Left lung (tissue), 4 donors: ENCODE measurements at regions not wholly inside any gene's neighbourhood (a gene's known extent, or its start where the extent isn't known, plus 50 kb on each side); places are given as distances from the start of the nearest gene placed in this dataset.

ENCODE experiments used
- ATAC-seq: fragments of 200-7000 bp; cut with Tn5 transposase; one replicate; pipeline ENCODE4 v1.9.1; 2020; ENCODE audit warnings: moderate library complexity
- DNase-seq, 4 donors: peaks; one replicate each; pipeline ENCODE4 v3.0.0-alpha.2; 2013 to 2020
- H3K27ac ChIP-seq, 2 donors: fragments of 200-600 bp; sonication (generic) in 1 of 2; one replicate each; pipeline versions ENCODE4 v1.5.0 to v1.8.0; 2020 to 2021
- H3K27me3 ChIP-seq, 2 donors: fragments of 200-600 bp; sonication (generic) in 1 of 2; one replicate each; pipeline versions ENCODE4 v1.5.0 to v1.8.0; 2020 to 2021
- H3K36me3 ChIP-seq, 2 donors: fragments of 200-600 bp; sonication (generic) in 1 of 2; one replicate each; pipeline versions ENCODE4 v1.5.0 to v1.8.0; 2020 to 2021
- H3K4me1 ChIP-seq, 2 donors: fragments of 200-600 bp; one replicate each; pipeline ENCODE4 v1.8.0; 2021
- H3K4me3 ChIP-seq, 2 donors: fragments of 200-600 bp; sonication (generic) in 1 of 2; one replicate each; pipeline versions ENCODE4 v1.5.0 to v1.8.0; 2020 to 2021; ENCODE audit warnings: mild to moderate bottlenecking in 1 of 2
- H3K9me3 ChIP-seq, 2 donors: fragments of 200-600 bp; sonication (generic) in 1 of 2; one replicate each; pipeline versions ENCODE4 v1.5.0 to v1.8.0; 2020 to 2021
- intact Hi-C, 2 donors: fragments of 100-400 bp; cut with DNase I; formaldehyde crosslinking; loops; one replicate each; pipeline versions ENCODE4 v1.11.2 to v1.14.2; 2022
- TF ChIP-seq, protein P1 (sequence below), 2 donors: fragments of 200-600 bp; sonication (generic) in 1 of 2; IDR thresholded peaks; one replicate each; pipeline versions ENCODE4 v1.5.0 to v1.8.0; 2021; ENCODE audit warnings: antibody characterized with exemption in 2 of 2
- donor health status: DM: no; HTN: yes; CAD: no.
- donor health status: DM: no; HTN: no; CAD: no.

DNA sequence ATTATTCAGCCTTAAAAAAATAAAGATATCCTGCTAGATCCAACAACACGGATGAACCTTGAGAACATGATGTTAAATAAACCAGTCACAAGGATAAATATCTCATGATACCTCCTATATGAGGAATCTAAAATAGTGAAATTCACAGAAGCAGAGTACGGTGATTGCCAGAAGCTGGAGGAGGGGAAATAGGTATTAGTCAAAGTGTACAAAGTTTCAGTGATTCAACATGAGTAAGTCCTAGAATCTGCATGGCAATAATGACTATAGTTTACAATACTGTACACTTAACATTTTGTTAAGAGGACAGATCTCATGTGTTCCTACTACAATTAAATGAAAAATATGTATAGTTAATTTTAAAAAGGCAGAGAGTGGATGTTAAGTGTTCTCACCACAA is 206.6 kb upstream of the SLC10A2 start:
- Histone ChIP-seq H3K4me1 (no peaks in the 10 kb centered on the region), H3K4me3 (no peak overlapping the region), H3K9me3 (peaks cover 0 to 7% of the 10 kb centered on the region in 2 donors), H3K27ac (no peak overlapping the region), H3K27me3 (no peaks in the 10 kb centered on the region), H3K36me3 (no peaks in the 10 kb centered on the region)
- DNase-seq (no peak), ATAC-seq (no peak)
- TF ChIP-seq, protein P1, sequence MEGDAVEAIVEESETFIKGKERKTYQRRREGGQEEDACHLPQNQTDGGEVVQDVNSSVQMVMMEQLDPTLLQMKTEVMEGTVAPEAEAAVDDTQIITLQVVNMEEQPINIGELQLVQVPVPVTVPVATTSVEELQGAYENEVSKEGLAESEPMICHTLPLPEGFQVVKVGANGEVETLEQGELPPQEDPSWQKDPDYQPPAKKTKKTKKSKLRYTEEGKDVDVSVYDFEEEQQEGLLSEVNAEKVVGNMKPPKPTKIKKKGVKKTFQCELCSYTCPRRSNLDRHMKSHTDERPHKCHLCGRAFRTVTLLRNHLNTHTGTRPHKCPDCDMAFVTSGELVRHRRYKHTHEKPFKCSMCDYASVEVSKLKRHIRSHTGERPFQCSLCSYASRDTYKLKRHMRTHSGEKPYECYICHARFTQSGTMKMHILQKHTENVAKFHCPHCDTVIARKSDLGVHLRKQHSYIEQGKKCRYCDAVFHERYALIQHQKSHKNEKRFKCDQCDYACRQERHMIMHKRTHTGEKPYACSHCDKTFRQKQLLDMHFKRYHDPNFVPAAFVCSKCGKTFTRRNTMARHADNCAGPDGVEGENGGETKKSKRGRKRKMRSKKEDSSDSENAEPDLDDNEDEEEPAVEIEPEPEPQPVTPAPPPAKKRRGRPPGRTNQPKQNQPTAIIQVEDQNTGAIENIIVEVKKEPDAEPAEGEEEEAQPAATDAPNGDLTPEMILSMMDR (IDR thresholded peaks at IDR 0.05), result no peak
- intact Hi-C loops, result no loop called here

DNA sequence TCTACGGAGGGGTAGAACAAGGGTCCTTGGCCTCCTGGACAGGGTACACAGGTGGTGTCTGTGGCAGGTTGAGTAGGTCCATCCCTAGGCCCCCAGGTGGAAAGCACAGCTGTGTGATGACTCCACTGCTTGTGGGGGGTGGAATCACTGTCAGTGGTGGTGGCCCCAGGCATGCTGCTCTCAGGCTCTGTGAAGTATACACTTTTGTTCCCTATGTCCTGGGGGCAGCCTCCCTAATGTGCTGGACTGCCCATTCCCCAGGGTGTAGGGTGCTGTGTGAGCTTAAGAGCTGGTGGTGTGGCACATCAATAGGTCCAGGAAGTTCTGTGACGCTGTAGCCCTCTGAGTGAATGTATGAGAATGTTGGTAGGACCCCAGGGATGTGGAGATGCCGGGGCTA is 197.2 kb upstream of the SLC10A2 start:
- DNase-seq, result no peak
- ATAC-seq, result no peak
- H3K27me3 ChIP-seq, result no peaks in the 10 kb centered on the region
- H3K4me3 ChIP-seq, result no peak overlapping the region
- no peaks in the 10 kb centered on the region for H3K36me3 ChIP-seq
- intact Hi-C loops, result no loop called here
- H3K4me1 ChIP-seq, result no peaks in the 10 kb centered on the region
- peaks cover 0 to 34% of the 10 kb centered on the region in 2 donors for H3K9me3 ChIP-seq
- TF ChIP-seq, protein P1 (IDR thresholded peaks at IDR 0.05), result no peak
- H3K27ac ChIP-seq, result no peak overlapping the region

DNA sequence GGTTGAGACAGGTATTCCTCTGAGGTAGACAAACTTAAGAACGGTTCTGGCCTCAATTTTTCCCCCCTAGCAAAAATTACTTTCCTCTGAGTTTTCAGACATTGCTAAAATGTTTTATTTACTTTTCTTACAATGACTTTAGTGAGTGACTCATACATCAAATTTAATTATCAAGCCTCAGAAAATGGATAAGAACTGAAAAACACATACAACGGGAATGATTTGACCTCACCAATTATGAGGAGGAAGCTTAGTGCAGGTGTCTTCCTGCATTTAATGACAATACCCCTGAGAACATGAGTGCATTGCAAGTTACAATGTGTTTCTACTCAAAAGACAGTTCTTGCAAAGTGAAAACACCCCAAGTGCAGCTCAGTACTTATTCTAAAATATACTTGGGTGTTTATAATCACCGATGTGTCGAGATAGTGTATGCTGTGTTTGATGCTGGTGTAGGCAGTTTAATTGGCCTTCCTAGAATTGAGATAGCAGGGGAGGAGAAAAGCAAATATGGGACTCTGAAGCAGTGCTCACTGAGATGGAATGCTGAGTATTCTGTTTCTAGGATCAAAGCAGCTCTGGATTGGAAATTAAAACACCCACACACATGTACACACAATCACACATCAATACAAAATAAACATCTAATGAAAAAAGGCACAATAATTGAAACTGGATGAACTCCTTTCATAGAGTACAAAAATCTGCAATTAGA is 189.5 kb upstream of the SLC10A2 start:
- intact Hi-C loops, result no loop called here
- H3K27me3 ChIP-seq, result no peaks in the 10 kb centered on the region

DNA sequence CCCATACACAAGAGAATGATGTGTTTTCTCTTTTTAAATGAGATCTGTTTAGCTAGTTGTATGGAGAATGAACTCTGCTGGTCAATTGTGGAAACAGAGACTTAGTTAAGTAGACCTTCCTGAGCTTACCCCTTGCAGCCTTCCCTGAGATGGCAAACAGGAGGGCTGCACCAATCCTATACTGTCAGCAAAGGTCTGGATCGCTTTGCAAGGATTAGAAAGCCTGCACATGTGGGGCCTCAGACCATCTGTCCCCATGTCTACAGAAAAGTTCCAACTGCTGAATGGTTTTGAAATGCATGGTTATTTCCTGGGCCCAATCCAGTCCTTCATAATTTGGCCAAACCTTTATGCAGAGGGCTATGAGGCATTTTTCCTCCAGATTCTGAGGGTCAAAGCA is 183.9 kb upstream of the SLC10A2 start:
- no peak overlapping the region for H3K27ac ChIP-seq
- H3K4me1 ChIP-seq, result no peaks in the 10 kb centered on the region
- H3K4me3 ChIP-seq, result no peak overlapping the region
- DNase-seq (no peak), ATAC-seq (no peak)
- H3K36me3 ChIP-seq, result no peaks in the 10 kb centered on the region
- intact Hi-C loops, result no loop called here
- no peaks in the 10 kb centered on the region for H3K27me3 ChIP-seq
- peaks cover 0 to 28% of the 10 kb centered on the region in 2 donors for H3K9me3 ChIP-seq
- TF ChIP-seq, protein P1 (IDR thresholded peaks at IDR 0.05), result no peak

More for the DNA sequence above, 189.5 kb upstream of the SLC10A2 start:
- H3K4me1 ChIP-seq, result no peaks in the 10 kb centered on the region
- no peak for DNase-seq
- no peaks in the 10 kb centered on the region for H3K36me3 ChIP-seq
- H3K27ac ChIP-seq, result no peak overlapping the region
- H3K4me3 ChIP-seq, result no peak overlapping the region
- TF ChIP-seq, protein P1 (IDR thresholded peaks at IDR 0.05), result no peak
- H3K9me3 ChIP-seq, result peaks cover 0 to 20% of the 10 kb centered on the region in 2 donors
- ATAC-seq, result no peak

DNA sequence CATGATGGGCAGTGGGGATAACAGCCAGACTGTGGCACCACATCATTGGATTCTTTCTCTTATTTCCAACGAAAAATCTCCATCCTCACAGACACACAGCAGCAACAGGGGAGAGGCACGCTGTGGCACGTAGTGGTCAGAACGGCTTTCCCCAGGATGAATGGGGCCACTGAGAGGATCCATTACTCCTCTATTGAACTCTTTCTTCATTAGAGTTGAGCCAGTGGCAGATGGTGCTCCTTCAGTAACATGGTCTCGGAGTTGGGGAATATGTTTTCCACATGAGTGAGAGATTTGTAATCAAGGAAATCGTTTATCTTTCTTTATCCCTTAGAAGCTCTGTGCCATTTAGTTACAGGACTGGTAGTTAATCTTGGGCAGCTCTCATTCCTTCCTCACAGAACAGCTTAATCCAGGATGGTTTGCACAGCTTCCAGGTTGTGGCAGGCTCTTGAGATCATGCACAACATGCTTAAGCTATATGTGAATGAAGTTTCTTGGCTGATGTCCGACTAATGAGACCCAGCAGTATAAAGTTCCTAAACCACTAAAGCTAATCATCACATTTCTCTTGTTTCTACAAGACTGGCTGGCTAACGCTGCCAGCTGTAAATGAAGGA is 180.5 kb upstream of the SLC10A2 start:
- Histone ChIP-seq H3K36me3 (no peaks in the 10 kb centered on the region), H3K27ac (no peak overlapping the region), H3K9me3 (peaks cover 0 to 17% of the 10 kb centered on the region in 2 donors), H3K4me1 (no peaks in the 10 kb centered on the region), H3K27me3 (no peaks in the 10 kb centered on the region), H3K4me3 (no peak overlapping the region)
- ATAC-seq, result no peak
- no peak for DNase-seq
- TF ChIP-seq, protein P1 (IDR thresholded peaks at IDR 0.05), result no peak
- intact Hi-C loops, result no loop called here
